ENCODE measurements at regions not wholly inside any gene's neighbourhood (a gene's known extent, or its start where the extent isn't known, plus 50 kb on each side); places are given as distances from the start of the nearest gene placed in this dataset.

DNA sequence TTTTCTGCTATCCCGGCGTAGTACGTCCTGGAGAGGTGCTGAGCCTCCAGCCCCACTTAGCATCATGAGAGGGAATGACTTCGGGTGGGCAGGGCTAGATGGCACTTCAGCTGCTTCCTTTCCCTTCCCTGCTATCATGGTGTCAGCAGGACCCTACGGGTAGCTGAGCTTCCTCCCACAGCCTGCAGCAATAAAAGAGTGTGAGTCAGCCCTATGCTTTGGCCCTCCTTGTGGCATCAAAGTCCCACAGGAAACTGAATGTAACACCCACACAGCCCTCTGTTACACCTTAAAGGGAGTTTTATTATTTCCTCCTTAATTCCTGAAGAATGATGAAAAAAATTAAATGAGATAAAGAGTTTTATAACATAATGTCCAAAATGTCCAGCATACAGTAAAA is 458.1 kb downstream of the RPS24 start:
- TF ChIP-seq, protein P1, sequence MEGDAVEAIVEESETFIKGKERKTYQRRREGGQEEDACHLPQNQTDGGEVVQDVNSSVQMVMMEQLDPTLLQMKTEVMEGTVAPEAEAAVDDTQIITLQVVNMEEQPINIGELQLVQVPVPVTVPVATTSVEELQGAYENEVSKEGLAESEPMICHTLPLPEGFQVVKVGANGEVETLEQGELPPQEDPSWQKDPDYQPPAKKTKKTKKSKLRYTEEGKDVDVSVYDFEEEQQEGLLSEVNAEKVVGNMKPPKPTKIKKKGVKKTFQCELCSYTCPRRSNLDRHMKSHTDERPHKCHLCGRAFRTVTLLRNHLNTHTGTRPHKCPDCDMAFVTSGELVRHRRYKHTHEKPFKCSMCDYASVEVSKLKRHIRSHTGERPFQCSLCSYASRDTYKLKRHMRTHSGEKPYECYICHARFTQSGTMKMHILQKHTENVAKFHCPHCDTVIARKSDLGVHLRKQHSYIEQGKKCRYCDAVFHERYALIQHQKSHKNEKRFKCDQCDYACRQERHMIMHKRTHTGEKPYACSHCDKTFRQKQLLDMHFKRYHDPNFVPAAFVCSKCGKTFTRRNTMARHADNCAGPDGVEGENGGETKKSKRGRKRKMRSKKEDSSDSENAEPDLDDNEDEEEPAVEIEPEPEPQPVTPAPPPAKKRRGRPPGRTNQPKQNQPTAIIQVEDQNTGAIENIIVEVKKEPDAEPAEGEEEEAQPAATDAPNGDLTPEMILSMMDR (IDR thresholded peaks at IDR 0.05), result no peak
- TF ChIP-seq POLR2A (IDR thresholded peaks at IDR 0.05), result no peak

Data from tibial nerve (tissue), 3 donors.